Neural cell (in vitro differentiated cells): ENCODE measurements at regions not wholly inside any gene's neighbourhood (a gene's known extent, or its start where the extent isn't known, plus 50 kb on each side); places are given as distances from the start of the nearest gene placed in this dataset.

ENCODE experiments used
- CTCF ChIP-seq: fragments of 450-650 bp; IDR thresholded peaks from 2 replicates; pipeline ENCODE4 v1.5.1; 2014; ENCODE audit warnings: antibody characterized with exemption, mild to moderate bottlenecking, moderate library complexity; ENCODE audit not compliant: poor library complexity, severe bottlenecking
- RAD21 ChIP-seq: fragments of 450-650 bp; conservative IDR thresholded peaks from 2 replicates; pipeline ENCODE4 v1.6.1; 2014; ENCODE audit warnings: antibody characterized with exemption, mild to moderate bottlenecking, moderate library complexity
- SMC3 ChIP-seq: fragments of 450-650 bp; conservative IDR thresholded peaks from 2 replicates; pipeline ENCODE4 v1.6.1; 2014; ENCODE audit warnings: antibody characterized with exemption, mild to moderate bottlenecking, moderate library complexity; ENCODE audit not compliant: poor library complexity

DNA sequence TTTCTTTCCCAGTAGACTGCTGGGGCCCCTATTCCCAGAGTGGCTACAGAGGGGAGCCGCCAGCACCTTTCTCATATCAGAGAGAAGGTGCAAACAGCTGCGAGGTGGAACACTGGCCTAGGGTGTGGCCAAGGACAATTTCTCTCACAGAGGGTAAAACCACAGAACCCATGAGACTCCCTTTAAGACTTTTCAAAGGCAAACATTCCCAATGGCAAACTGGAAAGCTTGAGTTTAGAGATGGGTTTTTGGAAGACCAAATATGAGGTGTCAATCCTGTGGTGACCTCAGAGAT is 335.1 kb upstream of the PIK3R1 start:
- TF ChIP-seq SMC3 (no peak), RAD21 (no peak), CTCF (no peak)
